B cell (primary cell): ENCODE measurements at regions not wholly inside any gene's neighbourhood (a gene's known extent, or its start where the extent isn't known, plus 50 kb on each side); places are given as distances from the start of the nearest gene placed in this dataset.

Experiments used
- ATAC-seq: fragments of 200-7000 bp; cut with Tn5 transposase; one replicate; pipeline ENCODE4 v1.10.0; 2021; ENCODE audit warnings: low read depth, mild to moderate bottlenecking, moderate number of reproducible peaks, moderate library complexity
- CTCF ChIA-PET: fragments of 350-600 bp; sonication (Branson Sonifier 250); formaldehyde crosslinking; loops from one replicate; lab custom pipeline; 2021; ENCODE audit warnings: antibody characterized with exemption, inconsistent platforms; lab: Charles Lee
- POLR2A ChIA-PET: fragments of 350-600 bp; sonication (Branson Sonifier 250); formaldehyde crosslinking; loops from one replicate; lab custom pipeline; 2021; ENCODE audit warnings: antibody characterized with exemption; lab: Charles Lee
- DNase-seq: peaks from one replicate; pipeline ENCODE4 v3.0.0; 2013
- H2AFZ ChIP-seq: 2 replicates; pipeline ENCODE4 v1.6.1; 2012; ENCODE audit warnings: mild to moderate bottlenecking, low read depth, low read length; ENCODE audit not compliant: insufficient read depth, poor library complexity, severe bottlenecking
- H3K27ac ChIP-seq, 2 donors: 1 replicate in 1 of 2; 2 replicates in 1 of 2; pipeline ENCODE4 v1.5.1; 2012 to 2013; ENCODE audit warnings: low read length in 2 of 2, mild to moderate bottlenecking in 2 of 2, moderate library complexity in 1 of 2
- H3K27me3 ChIP-seq, 4 experiments: fragments of 200-600 bp in 1 of 4; sonication (generic) in 1 of 4; replicated peaks in 1 of 4; 1 replicate in 2 of 4; 2 replicates in 2 of 4; pipeline versions ENCODE4 v1.6.1 to v1.7.0; 2013 to 2016; ENCODE audit warnings: low read length in 3 of 4, mild to moderate bottlenecking in 2 of 4, mixed read lengths in 1 of 4, moderate library complexity in 1 of 4; ENCODE audit not compliant: insufficient read depth in 4 of 4, control insufficient read depth in 3 of 4; ENCODE audit errors: control extremely low read depth in 1 of 4
- H3K36me3 ChIP-seq, 2 experiments: replicated peaks in 1 of 2; 1 replicate in 1 of 2; 2 replicates in 1 of 2; pipeline versions ENCODE4 v1.6.1 to v1.7.1; 2013; ENCODE audit warnings: low read length in 1 of 2; ENCODE audit not compliant: insufficient read depth in 2 of 2, control insufficient read depth in 1 of 2; ENCODE audit errors: control extremely low read depth in 1 of 2, extremely low read depth in 1 of 2
- H3K4me1 ChIP-seq, 2 donors: fragments of 200-600 bp in 1 of 2; sonication (generic) in 1 of 2; 1 replicate in 1 of 2; 2 replicates in 1 of 2; pipeline versions ENCODE4 v1.5.1 to v1.6.1; 2013 to 2017; ENCODE audit warnings: low read length in 2 of 2; ENCODE audit not compliant: control insufficient read depth in 2 of 2, insufficient read depth in 2 of 2
- H3K4me2 ChIP-seq: replicated peaks from 2 replicates; pipeline ENCODE3; 2012; ENCODE audit warnings: mild to moderate bottlenecking, low read depth, low read length; ENCODE audit not compliant: poor library complexity, severe bottlenecking
- H3K4me3 ChIP-seq, 5 experiments: fragments of 200-600 bp in 1 of 5; sonication (generic) in 1 of 5; 1 replicate in 3 of 5; 2 replicates in 2 of 5; pipeline versions ENCODE4 v1.5.1 to v1.7.0; 2011 to 2016; ENCODE audit warnings: low read length in 4 of 5, mild to moderate bottlenecking in 4 of 5, low read depth in 2 of 5, control low read depth in 1 of 5, moderate library complexity in 1 of 5; ENCODE audit not compliant: insufficient read depth in 1 of 5; ENCODE audit errors: control extremely low read depth in 1 of 5, extremely low read depth in 1 of 5
- H3K79me2 ChIP-seq: fragments of 200-600 bp; sonication (generic); one replicate; pipeline ENCODE4 v1.6.0; 2016; ENCODE audit warnings: low read length; ENCODE audit not compliant: control insufficient read depth, insufficient read depth
- H3K9ac ChIP-seq: fragments of 200-600 bp; sonication (generic); 2 replicates; pipeline ENCODE4 v1.6.1; 2017; ENCODE audit warnings: mild to moderate bottlenecking, low read length, moderate library complexity
- H3K9me3 ChIP-seq, 3 donors: one replicate each; pipeline versions ENCODE4 v1.6.1 to v1.7.1; 2013; ENCODE audit warnings: low read length in 2 of 3; ENCODE audit not compliant: control insufficient read depth in 2 of 3, insufficient read depth in 1 of 3; ENCODE audit errors: control extremely low read depth in 1 of 3
- H4K20me1 ChIP-seq: 2 replicates; pipeline ENCODE4 v1.6.0; 2012; ENCODE audit warnings: mild to moderate bottlenecking, low read length; ENCODE audit not compliant: insufficient read depth, control insufficient read depth, poor library complexity, severe bottlenecking
- H3K27ac Mint-ChIP-seq: one replicate; pipeline ENCODE4 v1.8.0; 2021; ENCODE audit warnings: mixed read lengths
- H3K27me3 Mint-ChIP-seq: one replicate; pipeline ENCODE4 v1.8.0; 2021; ENCODE audit warnings: mixed read lengths
- H3K4me1 Mint-ChIP-seq: one replicate; pipeline ENCODE4 v1.8.0; 2021; ENCODE audit warnings: mixed read lengths
- H3K4me3 Mint-ChIP-seq: one replicate; pipeline ENCODE4 v1.8.0; 2021; ENCODE audit warnings: mixed read lengths
- H3K9me3 Mint-ChIP-seq: one replicate; pipeline ENCODE4 v1.8.0; 2022; ENCODE audit warnings: mixed read lengths; ENCODE audit not compliant: insufficient read depth
- EZH2 ChIP-seq: IDR thresholded peaks from 2 replicates; pipeline ENCODE4 v1.6.1; 2012; ENCODE audit warnings: borderline replicate concordance, low read depth, mild to moderate bottlenecking, moderate library complexity, low read length; ENCODE audit not compliant: insufficient read depth, poor library complexity, severe bottlenecking
- WGBS: methylation state at CpG from one replicate; pipeline ENCODE4 v1.1.5; 2013; ENCODE audit warnings: missing lambda C conversion rate; ENCODE audit not compliant: insufficient coverage; 5-methylcytosine and 5-hydroxymethylcytosine counted together
- intact Hi-C: fragments of 100-400 bp; cut with micrococcal nuclease; formaldehyde crosslinking; loops from one replicate; pipeline ENCODE4 v1.10.0; 2022
- TF ChIP-seq, protein P1 (sequence below): fragments of 200-600 bp; IDR thresholded peaks from one replicate; pipeline ENCODE4 v1.8.0; 2022; ENCODE audit warnings: antibody characterized with exemption, mild to moderate bottlenecking

DNA sequence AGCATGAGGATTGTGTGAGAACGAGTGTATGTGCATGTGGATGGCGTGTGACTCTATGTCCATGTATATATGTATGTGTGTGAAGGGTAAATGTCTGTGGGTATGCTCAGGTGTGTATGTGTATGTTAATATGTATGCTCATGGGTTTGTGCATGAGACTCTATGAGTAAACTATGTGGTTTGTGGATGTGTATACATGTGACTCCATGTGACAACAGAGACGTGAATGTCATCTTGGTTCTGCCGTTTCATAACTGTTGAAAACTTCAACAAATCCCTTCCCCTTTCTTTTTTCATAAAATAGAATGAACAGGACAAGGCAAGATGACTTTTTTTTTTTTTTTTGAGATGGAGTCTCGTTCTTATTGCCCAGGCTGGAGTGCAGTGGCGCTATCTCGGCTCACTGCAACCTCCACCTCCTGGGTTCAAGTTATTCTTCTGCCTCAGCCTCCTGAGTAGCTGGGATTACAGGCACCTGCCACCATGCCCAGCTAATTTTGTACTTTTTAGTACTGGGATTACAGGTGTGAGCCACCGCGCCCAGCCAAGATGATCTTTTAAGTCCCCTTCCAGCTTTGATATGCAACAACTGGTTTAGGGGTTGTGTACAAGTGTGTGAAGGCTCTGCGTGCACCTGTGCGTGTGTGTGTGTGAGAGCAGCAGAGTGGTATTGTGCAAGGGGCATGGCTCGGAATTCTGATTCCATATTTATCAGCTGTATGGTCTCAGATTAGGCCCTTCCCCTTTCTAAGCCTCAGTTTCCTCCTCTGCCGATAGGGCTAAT is 106.3 kb downstream of the EBNA1BP2 start:
- Mint-ChIP-seq H3K27ac (peak overlapping the region; percentile 1), H3K4me3 (no peak overlapping the region), H3K27me3 (no peaks in the 10 kb centered on the region), H3K4me1 (peaks cover 27% of the 10 kb centered on the region), H3K9me3 (no peaks in the 10 kb centered on the region)
- DNase-seq (no peak), ATAC-seq (no peak)
- Histone ChIP-seq H3K4me3 (no peak overlapping the region), H3K4me1 (peaks cover 11 to 15% of the 10 kb centered on the region in 2 donors), H3K27ac (no peak overlapping the region), H3K4me2 (no peak overlapping the region), H3K9ac (no peak overlapping the region), H2AFZ (no peak overlapping the region), H3K27me3 (no peaks in the 10 kb centered on the region), H3K36me3 (no peaks in the 10 kb centered on the region), H3K9me3 (no peaks in the 10 kb centered on the region), H3K79me2 (no peaks in the 10 kb centered on the region), H4K20me1 (no peaks in the 10 kb centered on the region)
- ChIA-PET POLR2A (no interaction called here), CTCF (interaction anchor here (17.0 kb wide), 1 partner anchor 146 kb away, joined by 1178 read pairs; no protein-coding TSS in a partner anchor)
- 95% methylated on average over 5 of the region's 13 CpGs for WGBS
- no peak for TF ChIP-seq EZH2
- TF ChIP-seq, protein P1, sequence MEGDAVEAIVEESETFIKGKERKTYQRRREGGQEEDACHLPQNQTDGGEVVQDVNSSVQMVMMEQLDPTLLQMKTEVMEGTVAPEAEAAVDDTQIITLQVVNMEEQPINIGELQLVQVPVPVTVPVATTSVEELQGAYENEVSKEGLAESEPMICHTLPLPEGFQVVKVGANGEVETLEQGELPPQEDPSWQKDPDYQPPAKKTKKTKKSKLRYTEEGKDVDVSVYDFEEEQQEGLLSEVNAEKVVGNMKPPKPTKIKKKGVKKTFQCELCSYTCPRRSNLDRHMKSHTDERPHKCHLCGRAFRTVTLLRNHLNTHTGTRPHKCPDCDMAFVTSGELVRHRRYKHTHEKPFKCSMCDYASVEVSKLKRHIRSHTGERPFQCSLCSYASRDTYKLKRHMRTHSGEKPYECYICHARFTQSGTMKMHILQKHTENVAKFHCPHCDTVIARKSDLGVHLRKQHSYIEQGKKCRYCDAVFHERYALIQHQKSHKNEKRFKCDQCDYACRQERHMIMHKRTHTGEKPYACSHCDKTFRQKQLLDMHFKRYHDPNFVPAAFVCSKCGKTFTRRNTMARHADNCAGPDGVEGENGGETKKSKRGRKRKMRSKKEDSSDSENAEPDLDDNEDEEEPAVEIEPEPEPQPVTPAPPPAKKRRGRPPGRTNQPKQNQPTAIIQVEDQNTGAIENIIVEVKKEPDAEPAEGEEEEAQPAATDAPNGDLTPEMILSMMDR = no peak
- intact Hi-C loops = no loop called here

DNA sequence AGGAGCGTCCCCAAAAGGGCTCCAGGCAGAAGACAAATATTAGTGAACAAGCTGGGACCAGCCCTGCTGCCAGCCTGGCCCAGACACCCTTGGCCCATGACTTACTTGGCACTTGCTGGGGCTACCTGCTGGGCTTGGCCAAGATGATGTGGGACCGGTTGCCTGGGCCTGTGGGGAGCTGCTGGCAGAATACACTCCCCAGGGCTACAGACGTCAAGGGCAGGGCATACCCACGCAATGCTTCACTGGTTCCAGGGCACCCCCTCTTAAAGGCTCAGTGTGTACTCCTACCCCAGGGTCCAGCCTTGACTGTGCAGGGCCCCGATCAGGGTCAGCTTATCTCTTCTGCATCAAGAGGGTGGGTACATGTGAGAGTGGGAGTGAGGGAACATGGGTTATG is 106.5 kb upstream of the SLC2A1 start:
- no peaks in the 10 kb centered on the region for H3K9me3 ChIP-seq
- POLR2A ChIA-PET = no interaction called here
- no peaks in the 10 kb centered on the region for H3K27me3 ChIP-seq
- no peaks in the 10 kb centered on the region for H3K36me3 ChIP-seq
- H3K27me3 Mint-ChIP-seq = peaks cover 2% of the 10 kb centered on the region
- H3K4me3 Mint-ChIP-seq = no peak overlapping the region
- no peaks in the 10 kb centered on the region for H3K79me2 ChIP-seq
- ATAC-seq (no peak), DNase-seq (no peak)
- H3K4me3 ChIP-seq = no peak overlapping the region
- no peaks in the 10 kb centered on the region for H4K20me1 ChIP-seq
- peaks cover 11 to 15% of the 10 kb centered on the region in 2 donors for H3K4me1 ChIP-seq
- no peak overlapping the region for H2AFZ ChIP-seq
- CTCF ChIA-PET = interaction anchor here (1.5 to 17.0 kb wide), 4 partner anchors 8 to 152 kb away, joined by 3 to 1178 read pairs (median 16); no protein-coding TSS in a partner anchor
- peaks cover 23% of the 10 kb centered on the region for H3K4me1 Mint-ChIP-seq
- intact Hi-C loops = no loop called here
- WGBS = 58% methylated on average over 5 of the region's 5 CpGs
- no peaks in the 10 kb centered on the region for H3K9me3 Mint-ChIP-seq
- H3K27ac Mint-ChIP-seq = no peak overlapping the region
- H3K9ac ChIP-seq = no peak overlapping the region
- H3K27ac ChIP-seq = no peak overlapping the region
- TF ChIP-seq, protein P1 = no peak
- no peak for TF ChIP-seq EZH2
- H3K4me2 ChIP-seq = no peak overlapping the region
